Stimulated activated CD8-positive, alpha-beta memory T cell treated with anti-CD3 and anti-CD28 coated beads, Interleukin-15, amount 100 ng/mL, for 24 hours (primary cell): ENCODE measurements at regions not wholly inside any gene's neighbourhood (a gene's known extent, or its start where the extent isn't known, plus 50 kb on each side); places are given as distances from the start of the nearest gene placed in this dataset.

Source experiments
- DNase-seq: peaks from one replicate; pipeline ENCODE4 v3.0.0-alpha.2; 2020; ENCODE audit warnings: low read depth

GRCh38 chr7:41795276-41795833, 92.5 kb upstream of the INHBA start:
- no peak for DNase-seq

GRCh38 chr7:41793556-41793955, 90.7 kb upstream of the INHBA start:
- no peak for DNase-seq

- no peak for DNase-seq
Measured at GRCh38 chr7:41792120-41792519, 89.2 kb upstream of the INHBA start.

GRCh38 chr7:41788556-41788955, 85.7 kb upstream of the INHBA start:
- DNase-seq: no peak

- DNase-seq: no peak
Measured at GRCh38 chr7:41787651-41788350, 84.9 kb upstream of the INHBA start.

GRCh38 chr7:41786944-41787343, 84.1 kb upstream of the INHBA start:
- no peak for DNase-seq

- DNase-seq: no peak
Measured at GRCh38 chr7:41786404-41786803, 83.5 kb upstream of the INHBA start.

- no peak for DNase-seq
Measured at GRCh38 chr7:41785840-41786239, 83.0 kb upstream of the INHBA start.

- DNase-seq: no peak
Measured at GRCh38 chr7:41785265-41785664, 82.4 kb upstream of the INHBA start.

GRCh38 chr7:41779918-41780317, 77.0 kb upstream of the INHBA start:
- DNase-seq: no peak

GRCh38 chr7:41777894-41778596, 75.2 kb upstream of the INHBA start:
- DNase-seq: no peak

GRCh38 chr7:41774966-41775365, 72.1 kb upstream of the INHBA start:
- no peak for DNase-seq

GRCh38 chr7:41773756-41774155, 70.9 kb upstream of the INHBA start:
- DNase-seq: no peak

GRCh38 chr7:41771717-41772116, 68.8 kb upstream of the INHBA start:
- DNase-seq: no peak

- no peak for DNase-seq
Measured at GRCh38 chr7:41769162-41769561, 66.3 kb upstream of the INHBA start.

GRCh38 chr7:41763626-41764025, 60.7 kb upstream of the INHBA start:
- DNase-seq: no peak

- DNase-seq: no peak
Measured at GRCh38 chr7:41762641-41763040, 59.8 kb upstream of the INHBA start.

GRCh38 chr7:41760293-41760692, 57.4 kb upstream of the INHBA start:
- DNase-seq: no peak

- DNase-seq: no peak
Measured at GRCh38 chr7:41758321-41758720, 55.4 kb upstream of the INHBA start.

GRCh38 chr7:41756650-41757182, 53.8 kb upstream of the INHBA start:
- no peak for DNase-seq

- DNase-seq: no peak
Measured at GRCh38 chr7:41755096-41755495, 52.2 kb upstream of the INHBA start.

- DNase-seq: no peak
Measured at GRCh38 chr7:41754046-41754445, 51.2 kb upstream of the INHBA start.
